Pulmonary artery endothelial cell (primary cell): ENCODE measurements at regions not wholly inside any gene's neighbourhood (a gene's known extent, or its start where the extent isn't known, plus 50 kb on each side); places are given as distances from the start of the nearest gene placed in this dataset.

Experiments used
- DNase-seq: peaks from one replicate; pipeline ENCODE4 v3.0.0-alpha.2; 2011; ENCODE audit warnings: low read depth, low spot score

- DNase-seq: no peak
Observed at GRCh38 chr6:93566285-93566684, 146.9 kb upstream of the EPHA7 start.

- no peak for DNase-seq
Observed at GRCh38 chr6:93562582-93562981, 143.2 kb upstream of the EPHA7 start.

- no peak for DNase-seq
Observed at GRCh38 chr6:93555292-93555691, 135.9 kb upstream of the EPHA7 start.

- DNase-seq: no peak
Observed at GRCh38 chr6:93554018-93554417, 134.7 kb upstream of the EPHA7 start.

- DNase-seq: no peak
Observed at GRCh38 chr6:93550551-93551276, 131.4 kb upstream of the EPHA7 start.

GRCh38 chr6:93549868-93550267 lies 130.5 kb upstream of the EPHA7 start:
- DNase-seq: no peak

GRCh38 chr6:93524671-93525451 lies 105.5 kb upstream of the EPHA7 start:
- DNase-seq: no peak

GRCh38 chr6:93523365-93523764 lies 104.0 kb upstream of the EPHA7 start:
- no peak for DNase-seq

GRCh38 chr6:93516441-93516840 lies 97.1 kb upstream of the EPHA7 start:
- no peak for DNase-seq

GRCh38 chr6:93515736-93516135 lies 96.4 kb upstream of the EPHA7 start:
- DNase-seq: no peak

GRCh38 chr6:93498713-93499112 lies 79.4 kb upstream of the EPHA7 start:
- no peak for DNase-seq

- DNase-seq: no peak
Observed at GRCh38 chr6:93496548-93496947, 77.2 kb upstream of the EPHA7 start.

GRCh38 chr6:93494057-93494456 lies 74.7 kb upstream of the EPHA7 start:
- DNase-seq: no peak

- no peak for DNase-seq
Observed at GRCh38 chr6:93474733-93475179, 55.4 kb upstream of the EPHA7 start.

- no peak for DNase-seq
Observed at GRCh38 chr6:93471281-93471680, 51.9 kb upstream of the EPHA7 start.
